ENCODE measurements at regions not wholly inside any gene's neighbourhood (a gene's known extent, or its start where the extent isn't known, plus 50 kb on each side); places are given as distances from the start of the nearest gene placed in this dataset.

GRCh38 chr13:73275163-73275562, 216.4 kb downstream of the KLF5 start:
- TF ChIP-seq, protein P1, sequence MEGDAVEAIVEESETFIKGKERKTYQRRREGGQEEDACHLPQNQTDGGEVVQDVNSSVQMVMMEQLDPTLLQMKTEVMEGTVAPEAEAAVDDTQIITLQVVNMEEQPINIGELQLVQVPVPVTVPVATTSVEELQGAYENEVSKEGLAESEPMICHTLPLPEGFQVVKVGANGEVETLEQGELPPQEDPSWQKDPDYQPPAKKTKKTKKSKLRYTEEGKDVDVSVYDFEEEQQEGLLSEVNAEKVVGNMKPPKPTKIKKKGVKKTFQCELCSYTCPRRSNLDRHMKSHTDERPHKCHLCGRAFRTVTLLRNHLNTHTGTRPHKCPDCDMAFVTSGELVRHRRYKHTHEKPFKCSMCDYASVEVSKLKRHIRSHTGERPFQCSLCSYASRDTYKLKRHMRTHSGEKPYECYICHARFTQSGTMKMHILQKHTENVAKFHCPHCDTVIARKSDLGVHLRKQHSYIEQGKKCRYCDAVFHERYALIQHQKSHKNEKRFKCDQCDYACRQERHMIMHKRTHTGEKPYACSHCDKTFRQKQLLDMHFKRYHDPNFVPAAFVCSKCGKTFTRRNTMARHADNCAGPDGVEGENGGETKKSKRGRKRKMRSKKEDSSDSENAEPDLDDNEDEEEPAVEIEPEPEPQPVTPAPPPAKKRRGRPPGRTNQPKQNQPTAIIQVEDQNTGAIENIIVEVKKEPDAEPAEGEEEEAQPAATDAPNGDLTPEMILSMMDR (conservative IDR thresholded peaks at IDR 0.05; ENCODE audit: low read depth, low read length): no peak
- no peak for TF ChIP-seq EZH2phosphoT487 (IDR thresholded peaks at IDR 0.05; ENCODE audit: borderline replicate concordance, low read length)

Data from PC-3 (cell line).